Muscle layer of duodenum (tissue), 2 donors: ENCODE measurements at regions not wholly inside any gene's neighbourhood (a gene's known extent, or its start where the extent isn't known, plus 50 kb on each side); places are given as distances from the start of the nearest gene placed in this dataset.
A peak's percentile ranks its signal among the peaks of the same experiment; 100 is the strongest.
"Not testable (repeated sequence)": the region's sequence is repeated elsewhere in the genome, so short reads cannot be mapped to it uniquely, and the experiment has no call there.

Source experiments
- H3K27ac ChIP-seq: one replicate; pipeline ENCODE4 v1.7.0; 2013; ENCODE audit warnings: mild to moderate bottlenecking, low read length
- H3K27me3 ChIP-seq: one replicate; pipeline ENCODE4 v1.7.0; 2013; ENCODE audit warnings: low read depth, mild to moderate bottlenecking, control low read depth, low read length
- H3K36me3 ChIP-seq, 2 donors: one replicate each; pipeline ENCODE4 v1.7.0; 2013; ENCODE audit warnings: low read length in 2 of 2, control low read depth in 1 of 2, mild to moderate bottlenecking in 1 of 2; ENCODE audit not compliant: insufficient read depth in 2 of 2, control insufficient read depth in 1 of 2
- H3K4me1 ChIP-seq, 2 donors: one replicate each; pipeline ENCODE4 v1.7.0; 2013; ENCODE audit warnings: low read length in 2 of 2, mild to moderate bottlenecking in 2 of 2, control low read depth in 1 of 2, moderate library complexity in 1 of 2; ENCODE audit not compliant: insufficient read depth in 2 of 2, control insufficient read depth in 1 of 2
- H3K4me3 ChIP-seq, 2 donors: one replicate each; pipeline ENCODE4 v1.7.0; 2013; ENCODE audit warnings: low read length in 2 of 2, low read depth in 1 of 2, mild to moderate bottlenecking in 1 of 2
- H3K9me3 ChIP-seq, 2 donors: one replicate each; pipeline ENCODE4 v1.7.0; 2013; ENCODE audit warnings: low read length in 2 of 2, control low read depth in 1 of 2, mild to moderate bottlenecking in 1 of 2; ENCODE audit not compliant: control insufficient read depth in 1 of 2
- donor health status: healthy.

DNA sequence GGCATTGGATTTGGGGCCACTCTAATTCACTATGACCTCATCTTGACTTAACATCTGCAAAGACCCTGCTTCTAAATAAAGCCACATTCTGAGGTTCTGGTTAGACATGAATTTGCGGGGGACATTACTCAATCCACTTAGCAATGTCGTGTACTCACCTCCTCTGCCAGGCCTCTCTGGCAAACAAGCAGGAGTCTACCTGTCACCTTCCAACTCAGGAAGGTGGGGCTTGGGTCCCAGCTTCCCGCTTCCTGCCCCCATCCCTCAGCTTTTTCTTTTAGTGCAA is 177.8 kb downstream of the PSMG1 start:
- H3K4me1 ChIP-seq: peaks cover 0 to 18% of the 10 kb centered on the region in 2 donors

DNA sequence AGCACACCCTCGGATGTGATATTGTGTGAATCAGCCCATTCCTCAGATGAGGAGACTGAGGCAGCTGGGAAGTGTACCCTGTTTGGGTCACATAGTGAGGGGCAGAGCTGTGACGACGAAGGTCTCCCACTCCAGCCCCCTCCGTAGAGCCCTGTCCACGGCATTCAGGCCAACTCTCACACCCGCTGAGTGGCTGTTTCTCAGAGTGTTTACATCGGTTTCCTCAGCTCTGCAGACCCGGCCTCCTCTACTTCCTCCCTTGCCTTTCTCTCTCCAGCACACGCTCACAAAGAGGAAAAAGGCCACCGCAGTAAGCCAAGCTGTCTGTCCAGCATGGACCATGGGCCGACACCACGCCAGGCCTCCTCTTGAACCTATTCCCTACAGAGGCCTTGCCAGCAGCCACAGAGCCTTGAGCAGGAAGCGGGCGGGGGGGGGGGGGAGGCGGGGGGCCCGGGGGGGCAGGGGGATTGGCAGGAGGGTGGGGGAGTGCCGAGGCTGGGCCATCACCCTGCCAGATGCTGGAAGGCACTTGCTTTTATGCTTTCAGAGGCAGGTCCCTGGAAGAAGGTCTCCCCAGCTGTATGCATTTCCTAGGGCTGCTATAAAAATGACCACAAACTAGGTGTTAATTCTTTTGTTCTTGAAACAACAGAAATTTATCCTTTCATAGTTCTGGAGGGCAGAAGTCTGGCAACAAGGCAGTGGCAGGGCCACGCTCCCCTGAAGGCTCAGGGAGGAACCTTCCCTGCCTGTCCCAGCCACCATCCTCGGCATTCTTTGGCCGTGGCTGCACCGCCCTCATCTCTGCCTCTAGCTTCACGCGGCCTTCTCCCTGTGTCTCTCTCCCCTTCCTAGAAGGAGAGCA is 178.4 kb downstream of the PSMG1 start:
- H3K36me3 ChIP-seq: no peaks in the 10 kb centered on the region
- no peak overlapping the region for H3K4me3 ChIP-seq
- peaks cover 0 to 18% of the 10 kb centered on the region in 2 donors for H3K4me1 ChIP-seq
- H3K9me3 ChIP-seq: no peaks in the 10 kb centered on the region
- H3K27ac ChIP-seq: peak overlapping the region; percentile 91
- H3K27me3 ChIP-seq: no peaks in the 10 kb centered on the region

More for the DNA sequence above, 177.8 kb downstream of the PSMG1 start:
- peak overlapping the region; percentile 91 for H3K27ac ChIP-seq
- H3K36me3 ChIP-seq: no peaks in the 10 kb centered on the region
- no peaks in the 10 kb centered on the region for H3K9me3 ChIP-seq
- no peak overlapping the region for H3K4me3 ChIP-seq
- no peaks in the 10 kb centered on the region for H3K27me3 ChIP-seq

DNA sequence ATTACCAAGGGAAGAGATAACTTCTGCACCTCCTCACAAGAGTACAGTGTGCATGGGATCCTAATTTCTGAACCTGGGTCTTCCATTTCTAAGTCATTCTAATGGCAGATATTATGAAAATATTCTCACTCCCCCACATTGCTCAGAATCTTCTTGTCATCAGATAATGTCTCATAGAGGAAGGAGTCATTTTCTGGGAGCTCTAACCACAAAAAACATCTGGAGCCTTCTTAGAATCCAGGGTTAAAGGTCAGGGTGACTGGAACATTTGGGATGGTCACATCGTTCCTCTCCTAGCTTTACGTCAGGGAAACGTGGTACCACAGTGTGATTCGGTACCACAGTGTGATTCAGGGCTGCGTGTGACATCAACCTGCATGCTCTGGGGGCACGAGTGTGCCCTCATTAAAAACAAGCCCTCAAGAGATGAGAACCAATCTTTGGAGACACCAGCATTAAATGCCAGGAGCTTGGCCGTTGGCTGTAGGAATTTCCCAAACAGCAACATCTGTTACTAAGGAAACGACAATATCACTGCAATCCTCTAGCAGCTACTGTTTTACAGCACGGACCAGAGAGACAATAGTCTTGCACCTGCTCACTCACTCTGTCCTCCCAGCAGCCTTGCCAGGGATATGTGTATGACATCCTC is 179.1 kb downstream of the PSMG1 start:
- H3K9me3 ChIP-seq: no peaks in the 10 kb centered on the region
- peak overlapping the region; percentile 83 for H3K27ac ChIP-seq
- H3K4me3 ChIP-seq: no peak overlapping the region
- no peaks in the 10 kb centered on the region for H3K27me3 ChIP-seq
- peaks cover 0 to 18% of the 10 kb centered on the region in 2 donors for H3K4me1 ChIP-seq
- H3K36me3 ChIP-seq: no peaks in the 10 kb centered on the region

DNA sequence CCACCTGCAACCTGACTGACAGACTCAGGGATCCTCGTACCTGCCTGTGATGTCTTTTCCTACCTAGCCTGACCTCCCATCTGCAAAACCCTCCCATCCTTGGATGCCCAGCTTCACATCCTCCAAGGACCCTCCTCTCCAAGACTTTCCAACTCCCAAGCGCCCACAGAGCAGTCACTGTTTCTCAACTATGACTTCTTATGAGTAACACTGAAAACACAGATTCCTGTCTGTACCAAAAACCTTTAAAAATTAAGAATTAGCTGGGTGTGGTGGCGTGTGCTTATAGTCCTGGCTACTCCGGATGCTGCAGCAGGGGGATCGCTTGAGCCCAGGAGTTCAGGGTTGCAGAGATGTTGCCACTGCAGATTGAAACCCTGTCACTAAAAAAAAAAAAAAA is 181.9 kb downstream of the PSMG1 start:
- no peaks in the 10 kb centered on the region for H3K9me3 ChIP-seq
- no peak overlapping the region for H3K27ac ChIP-seq
- no peaks in the 10 kb centered on the region for H3K27me3 ChIP-seq
- H3K4me1 ChIP-seq: peaks cover 0 to 16% of the 10 kb centered on the region in 2 donors
- H3K36me3 ChIP-seq: no peaks in the 10 kb centered on the region
- no peak overlapping the region for H3K4me3 ChIP-seq

GRCh38 chr21:39000496-39000895 is 182.8 kb downstream of the PSMG1 start:
- Histone ChIP-seq H3K4me1 (peaks cover 0 to 11% of the 10 kb centered on the region in 2 donors), H3K36me3 (no peaks in the 10 kb centered on the region), H3K9me3 (no peaks in the 10 kb centered on the region), H3K4me3 (no peak overlapping the region), H3K27ac (no peak overlapping the region), H3K27me3 (no peaks in the 10 kb centered on the region)

DNA sequence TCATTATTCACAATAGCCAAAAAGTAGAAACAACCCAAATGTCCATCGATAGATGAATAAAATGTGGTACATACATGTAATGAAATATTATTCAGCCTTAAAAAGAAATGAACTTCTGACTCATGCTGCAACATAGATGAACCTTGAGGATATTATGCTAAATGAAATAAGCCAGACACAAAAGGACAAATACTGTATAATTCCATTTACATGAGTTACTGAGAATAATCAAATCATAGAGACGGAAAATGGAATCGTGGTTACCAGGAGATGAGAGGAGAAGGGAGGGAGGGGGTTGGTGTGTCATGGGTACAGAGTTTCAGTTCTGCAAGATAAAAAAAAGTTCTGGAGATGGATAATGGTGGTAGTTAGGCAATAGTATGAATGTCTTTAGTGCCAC is 184.1 kb downstream of the PSMG1 start:
- Histone ChIP-seq H3K27me3 (no peaks in the 10 kb centered on the region), H3K4me1 (peaks cover 0 to 7% of the 10 kb centered on the region in 2 donors), H3K36me3 (no peaks in the 10 kb centered on the region), H3K27ac (no peak overlapping the region), H3K9me3 (no peaks in the 10 kb centered on the region), H3K4me3 (no peak overlapping the region)

- not testable (repeated sequence) for H3K4me1 ChIP-seq, H3K36me3 ChIP-seq, H3K4me3 ChIP-seq, H3K27me3 ChIP-seq, H3K9me3 ChIP-seq, H3K27ac ChIP-seq
Measured at GRCh38 chr21:38998281-38998680, 185.0 kb downstream of the PSMG1 start.

DNA sequence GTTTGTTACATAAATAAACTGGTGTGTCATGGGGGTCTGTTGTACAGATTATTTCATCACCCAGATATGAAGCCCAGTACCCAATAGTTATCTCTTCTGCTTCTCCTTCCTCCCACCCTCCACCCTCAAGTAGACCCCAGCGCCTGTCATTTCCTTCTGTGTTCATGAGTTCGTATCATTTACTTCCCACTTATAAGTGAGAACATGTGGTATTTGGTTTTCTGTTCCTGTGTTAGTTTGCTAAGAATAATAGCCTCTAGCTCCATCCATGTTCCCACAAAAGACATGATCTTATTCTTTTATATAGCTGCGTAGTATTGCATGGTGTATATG is 185.4 kb downstream of the PSMG1 start:
- H3K27me3 ChIP-seq, H3K27ac ChIP-seq, H3K4me3 ChIP-seq, H3K9me3 ChIP-seq, H3K36me3 ChIP-seq: not testable (repeated sequence)
- H3K4me1 ChIP-seq: peaks cover 12 to 13% of the 10 kb centered on the region in 2 donors

DNA sequence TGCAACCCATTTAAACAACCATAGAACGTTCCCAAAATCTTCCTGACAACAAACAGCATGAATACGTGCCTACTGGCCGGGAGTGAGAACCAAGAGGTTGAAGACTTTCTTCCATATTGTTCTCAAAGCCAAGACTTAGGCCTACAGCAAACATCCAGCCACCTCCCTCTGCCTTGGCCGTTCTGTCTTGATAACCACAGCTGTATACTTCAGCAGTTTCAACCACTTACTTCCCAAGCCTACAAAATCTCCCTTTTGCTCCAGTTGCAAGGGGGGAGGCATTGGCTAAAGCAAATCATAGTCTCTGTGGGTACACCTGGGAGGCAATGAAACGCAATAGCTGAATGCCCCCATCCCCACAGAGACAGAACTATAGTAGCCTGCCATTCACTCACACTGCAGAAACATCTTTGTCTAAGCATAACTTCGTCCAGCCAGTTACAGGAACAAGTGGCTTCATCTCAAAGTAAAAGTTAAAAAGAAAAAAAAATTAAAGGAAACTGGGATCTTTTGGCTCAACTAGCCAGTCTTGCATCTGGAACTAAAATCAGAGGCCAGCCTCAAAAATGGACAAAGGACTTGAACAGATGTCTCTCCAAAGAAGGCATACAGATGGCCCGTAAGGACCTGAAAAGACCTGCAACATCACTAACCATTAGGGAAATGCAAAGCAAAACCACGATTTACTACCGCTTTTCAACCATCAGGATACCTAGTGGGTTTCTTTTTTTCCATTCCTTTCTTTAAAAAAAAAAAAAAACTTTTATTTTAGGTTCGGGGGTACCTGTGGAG is 186.0 kb downstream of the PSMG1 start:
- Histone ChIP-seq H3K9me3 (no peaks in the 10 kb centered on the region), H3K4me1 (peaks cover 14 to 19% of the 10 kb centered on the region in 2 donors), H3K27me3 (no peaks in the 10 kb centered on the region), H3K27ac (no peak overlapping the region), H3K4me3 (no peak overlapping the region), H3K36me3 (no peaks in the 10 kb centered on the region)

GRCh38 chr21:38996355-38996754 is 186.9 kb downstream of the PSMG1 start:
- Histone ChIP-seq H3K4me3 (no peak overlapping the region), H3K9me3 (no peaks in the 10 kb centered on the region), H3K4me1 (peaks cover 14 to 19% of the 10 kb centered on the region in 2 donors), H3K27ac (no peak overlapping the region), H3K36me3 (no peaks in the 10 kb centered on the region), H3K27me3 (no peaks in the 10 kb centered on the region)

DNA sequence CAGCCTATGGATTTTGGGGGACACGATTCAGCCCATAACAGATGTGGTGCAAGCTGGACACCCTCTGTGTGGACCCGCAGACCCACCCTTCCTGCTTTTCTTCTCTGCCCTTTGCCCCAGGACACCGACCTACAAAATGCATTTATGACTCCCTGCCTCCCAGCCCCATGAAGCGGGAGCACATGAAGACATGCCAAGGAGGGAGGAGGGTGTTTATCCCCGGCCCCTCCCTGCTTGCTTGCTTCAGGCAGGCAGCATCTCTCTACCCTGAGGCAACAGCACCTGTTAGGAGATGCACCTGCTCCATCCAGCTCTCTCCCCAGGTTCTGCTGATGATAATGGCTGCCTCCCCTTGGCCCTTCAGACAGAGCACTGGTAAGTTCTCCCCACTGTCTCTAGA is 187.5 kb downstream of the PSMG1 start:
- no peaks in the 10 kb centered on the region for H3K27me3 ChIP-seq
- no peak overlapping the region for H3K4me3 ChIP-seq
- no peaks in the 10 kb centered on the region for H3K9me3 ChIP-seq
- H3K4me1 ChIP-seq: peaks cover 14 to 19% of the 10 kb centered on the region in 2 donors
- no peak overlapping the region for H3K27ac ChIP-seq
- no peaks in the 10 kb centered on the region for H3K36me3 ChIP-seq
